NCI-H774 (cell line): ENCODE measurements at regions not wholly inside any gene's neighbourhood (a gene's known extent, or its start where the extent isn't known, plus 50 kb on each side); places are given as distances from the start of the nearest gene placed in this dataset.
A peak's percentile ranks its signal among the peaks of the same experiment; 100 is the strongest.

Experiments used
- DNase-seq: peaks from one replicate; lab custom pipeline; 2025; lab: John Stamatoyannopoulos, UW

DNA sequence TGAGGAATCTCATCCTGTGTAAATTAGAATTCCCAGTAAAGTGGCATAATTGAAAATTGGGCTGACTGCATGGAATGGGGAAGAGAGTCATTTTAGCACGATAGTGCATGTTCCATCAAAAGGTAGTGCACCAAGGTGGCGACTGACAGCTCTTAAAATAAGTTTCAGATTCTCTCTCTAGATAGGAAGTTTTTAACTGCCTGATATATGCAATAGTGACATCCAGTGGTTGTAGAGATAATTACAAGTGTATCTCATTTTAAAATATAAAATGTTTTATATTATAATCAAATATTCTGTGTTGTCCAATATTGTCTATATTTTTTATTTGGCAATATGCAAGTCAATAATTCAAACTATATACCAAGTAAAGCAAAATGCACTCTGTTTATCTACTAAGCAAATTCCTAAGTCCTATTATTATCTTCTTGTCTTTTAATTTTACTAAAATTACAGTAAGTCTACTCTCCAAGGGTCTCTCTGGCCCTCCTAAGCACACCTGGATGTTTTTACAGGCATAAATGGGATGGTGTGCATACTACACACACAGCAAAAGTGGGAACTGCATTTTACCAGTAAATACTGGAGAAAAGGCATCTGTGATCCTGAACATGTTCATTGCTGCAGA is 397.7 kb upstream of the HNRNPA3 start:
- peak; percentile 27 for DNase-seq

DNA sequence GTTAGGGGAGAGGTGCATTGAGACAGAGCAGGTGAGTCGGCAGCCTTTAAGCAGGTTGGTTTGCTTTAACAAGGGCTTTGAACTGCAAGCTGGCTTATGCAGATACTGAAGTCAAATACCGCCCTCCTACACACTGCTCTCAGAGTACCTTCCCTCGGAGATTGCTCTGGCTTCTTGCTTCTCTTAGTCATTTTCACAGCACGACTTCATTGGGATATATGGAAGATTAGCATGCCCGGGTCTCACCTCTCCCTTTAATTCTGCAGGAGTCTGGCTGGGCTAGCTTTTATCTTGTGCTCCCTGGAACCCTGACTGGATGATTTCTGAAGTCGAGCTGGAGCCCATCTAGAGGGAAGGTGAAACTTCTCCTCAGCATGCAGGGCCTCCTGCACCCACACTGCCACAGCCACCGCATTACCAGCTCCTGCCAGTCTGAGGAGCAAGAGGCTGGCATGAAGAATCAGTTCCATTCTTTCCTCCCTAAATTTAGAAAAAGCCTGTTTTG is 395.5 kb upstream of the HNRNPA3 start:
- DNase-seq, result no peak

DNA sequence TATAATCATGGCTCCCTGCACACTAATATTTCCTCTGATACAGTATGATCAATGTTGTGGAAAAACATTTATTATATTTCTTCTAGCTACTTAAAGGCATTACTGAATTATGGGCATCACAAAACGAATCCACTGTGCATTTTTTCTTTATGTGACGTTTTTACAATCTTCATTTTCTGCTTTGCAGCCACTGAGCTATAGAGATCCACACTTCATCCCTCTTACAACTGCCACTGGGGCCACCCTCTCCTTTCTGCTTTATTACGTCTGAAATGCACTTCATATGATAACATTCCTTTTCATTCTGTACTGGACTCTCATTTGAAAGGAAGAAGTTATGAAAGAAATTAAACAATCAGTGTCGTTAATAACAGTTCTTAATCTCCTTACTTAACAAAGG is 394.5 kb upstream of the HNRNPA3 start:
- DNase-seq, result no peak

DNA sequence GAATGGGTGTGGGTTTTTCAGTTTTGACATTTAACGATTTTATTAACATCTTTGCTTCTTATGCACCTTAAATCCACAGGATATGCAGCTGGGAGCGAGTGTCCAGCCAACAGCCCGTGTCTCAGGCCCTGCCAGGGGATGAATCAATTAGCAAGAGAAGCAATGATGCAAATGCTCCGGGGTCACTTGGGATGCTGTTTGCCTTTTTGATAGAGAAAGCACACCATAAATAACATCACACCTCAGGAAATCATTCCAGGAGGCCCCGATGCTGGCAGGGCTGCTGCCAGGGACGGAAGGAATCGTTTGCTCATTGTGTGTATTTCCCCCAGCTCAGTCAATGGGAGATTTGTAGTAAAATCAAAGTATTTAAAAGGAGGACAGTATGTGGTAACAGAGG is 394.0 kb upstream of the HNRNPA3 start:
- no peak for DNase-seq

DNA sequence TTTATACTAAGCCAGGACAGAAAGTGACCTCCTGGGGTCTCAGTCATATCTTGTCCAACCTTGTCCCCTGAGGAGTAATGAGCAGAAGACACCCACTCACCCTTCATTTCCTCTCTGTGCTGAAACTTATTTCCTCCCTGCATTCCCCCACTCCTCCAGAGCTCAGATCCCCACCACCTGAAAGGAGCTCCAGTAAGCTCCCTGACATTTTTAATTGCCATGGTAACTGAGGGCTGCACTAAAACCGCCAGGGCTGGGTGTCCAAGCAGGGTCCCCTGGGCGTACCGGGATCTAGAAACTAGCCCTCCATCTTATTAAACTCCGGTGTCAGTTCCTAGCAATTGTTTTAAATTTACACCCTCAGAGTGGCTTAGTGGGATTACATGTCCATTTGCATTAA is 393.3 kb upstream of the HNRNPA3 start:
- DNase-seq, result no peak

DNA sequence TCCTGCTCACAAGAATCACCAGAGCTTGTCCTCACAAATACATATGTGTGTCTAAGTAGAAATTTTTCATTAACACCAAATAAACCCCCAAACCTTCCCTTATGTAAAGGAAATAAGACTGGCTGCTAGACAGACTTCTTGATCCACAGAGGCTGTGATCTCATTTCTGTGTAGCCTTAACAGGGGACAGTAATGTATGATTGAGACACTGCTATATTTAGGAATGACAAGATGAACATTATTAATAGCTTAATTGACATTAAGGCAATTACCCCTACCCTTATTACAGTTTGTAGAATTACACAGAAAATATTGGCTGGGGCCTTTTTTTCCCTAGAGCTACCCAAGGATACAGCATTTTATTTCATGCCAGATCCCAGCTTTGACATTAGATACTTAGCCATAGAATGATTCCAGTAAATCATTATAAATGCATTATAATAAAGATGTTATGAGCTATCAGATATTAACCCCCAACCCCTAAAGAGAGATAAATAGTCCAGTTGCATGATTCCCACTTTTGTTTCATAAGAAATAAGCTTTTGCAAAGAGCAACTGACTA is 392.1 kb upstream of the HNRNPA3 start:
- no peak for DNase-seq

DNA sequence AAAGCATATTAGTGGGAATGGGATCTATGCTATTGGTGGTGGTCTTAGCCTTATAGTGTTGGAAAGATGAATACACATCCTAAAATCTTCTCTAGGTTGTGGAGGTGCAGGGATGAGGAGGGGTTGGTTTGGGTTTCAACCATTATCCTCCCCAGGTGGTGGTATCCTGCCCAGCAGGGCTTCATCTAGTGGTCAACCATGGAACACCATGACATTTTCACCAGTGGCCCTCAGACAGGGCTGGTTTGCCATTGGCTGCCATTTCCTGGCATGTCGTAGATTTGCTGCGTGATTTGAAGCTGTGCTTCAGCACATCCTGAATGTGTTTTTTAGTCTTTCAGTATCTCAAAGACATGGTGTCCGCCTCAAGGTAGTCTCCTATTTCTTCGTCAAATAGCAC is 391.2 kb upstream of the HNRNPA3 start:
- no peak for DNase-seq

DNA sequence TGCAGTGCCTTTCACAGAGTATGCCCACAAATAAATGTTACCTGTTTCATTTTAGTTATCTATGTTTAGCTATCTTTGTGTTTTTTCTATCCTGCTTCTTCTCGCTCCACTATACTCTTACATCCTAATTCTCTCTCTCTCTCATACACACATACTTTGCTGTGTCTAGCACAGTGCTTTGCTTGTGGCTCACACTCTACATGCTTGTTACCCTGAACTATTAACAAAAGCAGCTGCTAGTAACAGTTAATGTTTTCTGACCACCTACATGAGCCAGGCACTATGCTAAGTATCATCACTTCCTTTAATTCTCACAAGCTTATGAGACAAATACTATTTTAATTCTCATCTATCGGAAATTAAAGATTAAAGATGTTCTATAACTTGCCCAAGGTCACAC is 390.5 kb upstream of the HNRNPA3 start:
- no peak for DNase-seq

DNA sequence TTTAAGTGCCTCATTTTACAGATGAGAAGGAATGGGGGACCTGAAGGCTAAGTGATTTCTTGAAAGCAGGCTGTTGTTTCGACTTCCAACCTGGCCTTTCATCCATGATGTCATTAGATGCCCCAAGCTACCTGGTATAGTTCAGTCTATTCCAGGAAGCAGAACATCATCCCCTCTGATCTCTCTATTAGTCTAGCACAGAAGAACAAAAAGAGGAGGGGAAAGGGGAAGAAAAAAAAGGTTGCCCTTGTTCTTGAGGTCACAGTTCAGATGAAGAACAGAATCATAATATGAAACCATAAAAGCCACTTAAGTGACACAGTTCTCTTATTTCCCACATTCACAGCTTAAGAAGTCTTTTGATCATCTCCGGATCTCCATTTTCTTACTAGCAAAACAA is 386.2 kb upstream of the HNRNPA3 start:
- DNase-seq, result no peak

DNA sequence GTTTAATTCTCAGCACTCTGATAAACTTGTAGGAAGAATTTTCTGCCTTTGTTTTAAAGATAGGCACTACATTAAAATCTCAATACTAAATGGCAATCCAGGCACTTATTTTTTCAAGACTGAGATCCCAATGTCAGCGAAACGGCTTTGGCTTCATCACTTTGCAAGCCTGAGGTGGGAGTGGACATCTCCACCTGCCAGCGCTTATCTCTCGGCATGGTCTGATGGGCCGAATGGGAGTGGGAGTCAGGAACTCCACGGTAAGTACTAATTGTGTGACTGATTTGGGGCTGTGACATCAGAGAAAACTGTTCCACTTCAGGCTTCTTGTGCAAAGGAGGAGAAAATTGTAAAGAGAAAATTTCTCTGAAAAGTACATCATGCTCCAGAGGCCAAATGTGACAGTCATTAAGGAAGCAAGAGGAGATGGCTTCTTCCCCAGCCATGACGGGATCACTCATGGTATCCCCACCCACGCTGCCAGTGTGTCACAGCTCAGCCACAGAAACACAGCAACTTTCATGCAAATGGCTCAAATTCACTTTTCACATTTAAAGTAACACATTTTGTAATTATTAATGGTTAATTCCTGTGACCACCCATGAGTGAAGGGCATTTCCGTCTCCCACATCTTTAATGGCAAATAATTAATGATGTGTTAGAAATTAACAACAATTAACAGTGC is 385.5 kb upstream of the HNRNPA3 start:
- DNase-seq, result no peak

DNA sequence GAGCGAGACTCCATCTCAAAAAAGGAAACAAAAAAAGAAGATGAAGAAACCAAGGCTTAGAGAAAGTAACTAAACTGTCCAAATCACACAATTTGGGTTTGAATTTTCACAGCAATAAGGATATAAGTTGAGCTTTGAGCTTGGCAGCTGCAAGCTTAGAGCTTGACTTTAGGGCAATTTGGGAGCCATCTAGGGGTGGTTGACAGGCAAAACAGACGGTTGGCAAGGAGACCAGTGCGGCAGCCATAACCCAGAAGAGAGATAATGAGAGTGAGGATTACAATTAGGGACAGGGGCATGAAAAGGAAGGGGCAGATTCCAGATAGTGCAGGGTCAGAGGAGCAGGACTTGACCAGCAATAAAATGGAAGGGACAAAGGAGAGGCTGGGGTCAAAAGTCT is 382.2 kb upstream of the HNRNPA3 start:
- DNase-seq, result peak; percentile 43

DNA sequence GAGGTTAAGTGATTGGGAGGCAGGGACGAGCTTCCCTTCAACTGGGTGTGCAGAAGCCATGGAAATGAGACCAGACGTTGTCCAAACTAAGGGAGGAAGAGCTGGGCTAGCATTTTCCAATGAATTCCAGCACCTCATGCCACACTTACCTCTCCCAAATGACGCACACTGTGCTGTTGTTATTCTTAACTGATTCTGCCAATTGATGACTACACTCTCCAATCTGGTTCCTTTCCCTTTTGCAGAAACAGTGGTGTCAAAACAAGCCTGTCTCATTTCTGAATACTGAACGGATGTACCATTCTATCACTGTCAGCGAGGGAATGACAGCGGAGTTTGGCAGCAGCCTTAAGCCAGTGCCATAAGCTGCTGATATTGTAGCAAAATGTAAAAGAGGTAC is 380.5 kb upstream of the HNRNPA3 start:
- DNase-seq, result no peak

DNA sequence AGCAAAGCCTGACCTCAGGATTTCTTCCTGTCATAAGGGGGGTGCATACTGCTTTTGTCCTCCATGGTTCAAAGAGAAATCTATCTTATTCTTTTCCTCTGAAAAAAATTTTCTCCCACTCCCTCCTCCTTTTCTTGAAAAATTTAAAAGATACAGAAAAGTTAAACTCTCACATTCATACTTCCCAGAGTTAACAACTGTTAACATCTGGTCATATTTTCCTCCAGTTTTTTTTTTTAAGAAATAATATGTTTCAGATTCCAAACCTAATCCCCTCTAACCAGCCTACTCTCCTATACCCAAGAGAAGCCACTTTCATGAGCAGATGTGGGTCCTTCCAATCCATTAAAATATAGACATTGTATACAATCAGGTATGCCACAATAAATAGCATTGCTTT is 378.9 kb upstream of the HNRNPA3 start:
- DNase-seq, result no peak

DNA sequence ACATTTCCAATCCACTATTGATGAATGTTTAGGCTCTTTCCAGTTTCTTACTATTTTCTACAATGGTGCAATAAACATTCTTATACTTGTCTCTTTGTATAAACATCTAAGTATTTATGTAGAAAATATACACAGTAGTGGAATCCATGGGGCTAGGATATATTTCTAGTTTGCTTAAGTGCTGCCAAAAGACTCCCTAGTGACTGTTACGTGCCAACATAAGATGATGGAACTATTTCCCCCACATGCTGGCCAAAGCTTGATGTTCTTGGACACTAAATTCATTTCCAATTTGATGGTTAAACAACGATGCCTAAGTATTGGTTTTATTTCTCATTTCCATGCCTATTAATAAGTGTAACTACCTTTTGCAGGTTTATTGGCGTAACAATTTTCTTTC is 378.4 kb upstream of the HNRNPA3 start:
- DNase-seq, result no peak

DNA sequence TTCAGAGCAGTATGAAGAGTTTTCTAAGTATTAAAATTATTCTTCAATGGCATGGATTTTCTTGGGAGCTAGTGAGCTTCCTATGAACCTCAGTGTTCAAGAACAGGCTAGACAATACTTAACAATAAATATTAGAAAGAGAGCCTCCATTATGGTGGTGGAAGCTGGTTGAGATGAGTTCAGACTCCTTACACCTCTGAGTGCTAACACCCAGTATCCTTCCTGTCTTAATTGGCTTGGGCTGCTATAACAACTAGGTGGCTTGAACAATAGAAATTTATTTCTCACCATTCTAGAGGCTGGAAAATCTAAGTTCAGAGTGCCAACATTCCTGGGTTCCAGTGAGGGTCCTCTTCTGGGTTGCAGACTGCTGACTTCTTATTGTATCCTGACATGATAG is 369.4 kb upstream of the HNRNPA3 start:
- no peak for DNase-seq

DNA sequence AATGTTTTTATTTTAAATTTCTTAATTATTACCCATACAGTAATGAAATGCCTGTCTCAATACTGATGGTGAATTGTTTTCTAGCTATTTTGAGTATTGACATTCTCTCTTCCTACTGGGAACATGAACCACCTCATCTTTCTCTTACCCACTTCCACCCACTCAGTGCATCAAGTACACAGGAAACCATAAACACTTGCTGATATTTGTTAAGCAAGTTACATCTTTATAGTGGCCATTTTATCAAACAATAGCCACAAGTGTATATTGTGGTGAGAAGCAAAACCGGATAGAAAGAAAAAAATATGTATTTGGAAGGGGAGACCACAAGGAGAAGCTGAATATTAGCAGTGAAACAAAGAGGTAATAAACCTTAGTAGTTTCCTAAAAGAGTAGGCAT is 368.1 kb upstream of the HNRNPA3 start:
- no peak for DNase-seq

DNA sequence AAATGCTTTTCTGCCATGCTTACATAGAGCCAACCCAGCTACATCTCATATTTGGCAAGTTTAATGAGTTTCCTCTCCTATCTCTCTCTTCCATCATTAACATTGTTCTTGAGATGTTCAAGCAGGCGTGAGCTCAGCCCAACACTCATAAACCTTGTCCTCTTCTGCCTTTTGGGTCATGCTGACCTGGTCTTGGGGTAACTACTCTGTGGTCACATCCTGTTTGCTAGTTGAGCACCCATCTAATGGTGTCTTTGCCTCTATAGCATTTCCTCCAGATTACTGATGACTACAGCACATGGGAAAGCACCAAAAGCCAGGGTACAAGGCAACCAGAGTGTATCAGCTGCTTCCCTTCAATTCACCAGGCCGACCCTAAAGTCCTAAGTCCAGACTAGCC is 366.9 kb upstream of the HNRNPA3 start:
- no peak for DNase-seq

DNA sequence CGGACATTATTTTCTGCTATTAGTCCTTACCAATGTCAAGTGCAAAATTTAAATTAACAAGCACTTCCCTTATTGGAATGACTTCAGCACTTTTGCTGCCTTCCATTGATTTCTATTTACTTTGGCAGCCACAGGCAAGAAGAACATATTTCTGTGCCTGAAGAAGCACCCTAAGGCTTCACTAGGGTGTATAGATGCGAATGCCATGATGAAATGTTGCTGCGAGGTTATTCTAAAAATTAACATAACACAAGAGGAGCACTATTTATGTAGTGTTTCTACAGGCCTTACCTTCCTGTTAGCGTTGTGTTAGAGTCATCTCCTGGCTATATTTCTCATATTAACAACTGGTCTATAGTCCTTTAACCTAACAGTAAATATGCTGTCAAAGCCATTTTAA is 365.0 kb upstream of the HNRNPA3 start:
- DNase-seq, result no peak

DNA sequence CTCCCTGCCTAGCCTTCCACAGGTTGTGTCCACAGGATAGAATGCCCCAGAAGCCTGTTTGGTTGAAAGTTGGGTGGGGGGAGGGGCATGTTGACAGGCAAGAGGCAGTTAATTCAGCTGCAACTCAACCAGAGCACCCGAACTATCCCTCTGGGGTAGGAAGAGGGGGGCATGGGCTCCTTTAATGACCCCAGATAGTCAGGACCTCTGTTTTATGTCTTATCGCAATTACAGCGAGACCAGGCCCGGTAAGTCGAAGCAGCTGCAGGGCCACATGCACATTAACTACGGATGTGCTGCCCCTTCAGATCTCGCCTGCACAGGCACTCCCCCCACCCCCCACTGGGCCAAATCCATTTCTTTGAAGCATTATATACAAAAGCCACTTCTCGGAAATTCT is 363.8 kb upstream of the HNRNPA3 start:
- DNase-seq, result no peak

DNA sequence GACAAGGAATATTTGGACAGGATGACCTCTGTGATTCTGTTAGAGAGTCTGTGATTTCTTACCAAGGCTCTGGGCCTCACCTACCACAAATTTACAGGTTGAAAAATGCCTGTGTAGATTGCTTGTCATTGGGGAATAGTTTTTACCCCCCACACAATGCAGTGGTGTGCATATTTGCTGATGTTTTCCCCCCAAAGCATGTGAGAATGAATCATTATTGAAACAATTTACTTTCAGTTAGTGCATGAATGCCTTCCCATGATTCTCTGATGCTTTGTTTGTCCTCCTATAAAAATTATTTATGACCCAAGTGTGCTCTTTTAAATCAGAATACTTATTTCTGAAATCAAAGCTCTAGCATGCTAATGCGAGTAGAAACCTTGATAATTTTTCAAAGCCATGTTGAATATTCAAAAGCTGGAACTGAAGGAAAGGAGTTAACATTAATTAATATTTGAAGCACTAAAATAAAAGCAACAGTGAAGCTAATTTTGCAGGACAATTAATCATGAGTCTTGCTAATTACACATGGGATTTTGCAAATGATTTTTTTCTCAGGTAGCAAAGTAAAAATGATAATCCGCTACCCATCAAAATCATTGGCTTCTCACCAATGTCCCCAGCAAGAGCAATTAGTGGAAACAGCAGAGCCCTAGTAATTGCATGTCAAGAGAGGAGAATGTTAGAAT is 361.2 kb upstream of the HNRNPA3 start:
- DNase-seq, result no peak

DNA sequence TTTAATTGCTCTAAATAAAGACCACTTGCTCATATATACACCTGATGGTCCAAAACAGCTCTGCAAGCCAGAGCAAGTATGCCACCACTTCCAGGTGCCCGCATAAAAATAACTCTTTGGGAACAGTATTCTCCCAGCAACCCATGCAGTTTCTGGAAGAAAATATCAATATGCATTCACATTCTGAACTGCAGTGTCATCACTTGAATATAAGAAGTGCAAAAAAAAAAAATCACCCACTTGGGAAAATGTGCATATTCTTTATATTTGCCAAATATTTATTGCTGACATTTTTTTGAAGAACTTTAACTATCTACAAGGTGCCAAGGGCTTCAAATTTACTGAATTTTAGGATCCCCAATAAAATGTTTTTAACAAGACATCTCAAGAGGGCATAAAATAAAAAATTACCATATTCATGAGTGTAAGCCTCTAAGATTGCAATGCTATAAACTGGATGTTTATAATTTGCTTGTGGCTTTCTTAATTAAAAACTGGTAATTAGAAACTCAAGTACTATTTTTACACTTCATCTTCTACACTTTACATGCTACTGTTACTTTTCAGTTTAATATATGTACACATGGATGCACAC is 360.6 kb upstream of the HNRNPA3 start:
- no peak for DNase-seq

DNA sequence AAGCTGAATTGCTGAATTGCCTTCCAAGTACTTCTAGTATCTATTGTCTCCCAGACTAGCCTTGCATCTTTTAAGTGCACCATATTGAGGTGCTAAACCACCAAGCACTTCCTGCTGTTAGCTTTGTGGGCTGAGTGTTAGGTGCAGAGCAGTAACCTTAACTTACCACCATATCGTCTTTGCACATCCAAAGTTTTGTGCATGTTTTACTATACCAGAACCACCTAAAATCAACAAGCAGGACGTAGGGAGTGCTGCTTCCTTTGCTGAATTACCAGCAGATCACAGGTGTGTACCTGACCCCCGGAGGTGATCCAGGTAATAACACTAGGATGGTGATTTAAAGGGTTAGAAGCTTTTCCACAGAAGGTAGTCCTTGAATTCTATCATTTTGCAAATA is 359.9 kb upstream of the HNRNPA3 start:
- DNase-seq, result peak; percentile 5

DNA sequence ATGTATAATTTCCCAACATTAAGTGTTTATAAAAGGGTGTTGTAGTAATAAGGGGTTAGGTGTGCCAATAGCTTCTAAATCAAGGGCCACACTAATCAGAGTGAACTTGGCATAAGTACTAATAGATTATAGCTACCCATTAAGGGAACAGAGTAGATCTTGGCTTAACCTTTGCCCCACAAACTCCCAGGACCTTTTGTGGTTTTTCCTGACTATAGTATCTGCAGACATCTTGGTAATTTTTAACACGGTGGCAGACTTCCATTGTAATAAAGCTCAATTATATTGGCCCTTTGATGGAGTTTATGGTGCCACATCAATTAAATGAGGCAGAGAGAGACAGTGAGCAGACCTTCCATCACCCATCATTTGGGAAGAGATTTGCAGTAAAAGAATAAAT is 358.5 kb upstream of the HNRNPA3 start:
- DNase-seq, result no peak
